ENCODE measurements at regions not wholly inside any gene's neighbourhood (a gene's known extent, or its start where the extent isn't known, plus 50 kb on each side); places are given as distances from the start of the nearest gene placed in this dataset.

- no TSS peak for BruUV-seq (replicated peaks)
- in situ Hi-C loops (cut with MboI): no loop called here
- no peak overlapping the region for H3K4me2 ChIP-seq (ENCODE audit: insufficient read depth, low read length)
- H3K9ac ChIP-seq (ENCODE audit: insufficient read depth in 1 of 2, low read depth in 2 of 2, low read length in 2 of 2): no peak overlapping the region
- ATAC-seq: no peak
- ChIA-PET POLR2A (no interaction called here), CTCF (ENCODE audit: low intra/inter-chr PET ratio) (no interaction called here)
- no peak overlapping the region for H3K27ac ChIP-seq (ENCODE audit: extremely low read depth, low read depth, low read length)
- intact Hi-C loops (cut with micrococcal nuclease): no loop called here
- H3K4me3 ChIP-seq: no peak overlapping the region
- H3K9me3 ChIP-seq (replicated peaks; ENCODE audit: control insufficient read depth, insufficient read depth, low read depth, low read length): no peaks in the 10 kb centered on the region
- H3K9me1 ChIP-seq (ENCODE audit: control insufficient read depth, insufficient read depth, low read length): no peaks in the 10 kb centered on the region
- no peaks in the 10 kb centered on the region for H4K20me1 ChIP-seq (replicated peaks; ENCODE audit: control insufficient read depth, insufficient read depth, low read length)
- FAIRE-seq: no peak
- no peaks in the 10 kb centered on the region for H3K36me3 ChIP-seq (ENCODE audit: control insufficient read depth, insufficient read depth, low read length)
- H2AFZ ChIP-seq (ENCODE audit: low read depth, low read length): no peak overlapping the region
- no peak for DNase-seq (ENCODE audit: extremely low read depth in 1 of 4, low spot score in 3 of 4)
- 0% methylated on average over 3 of the region's 3 CpGs for WGBS (ENCODE audit: insufficient coverage, low coverage, missing lambda C conversion rate)
- no peaks in the 10 kb centered on the region for H3K27me3 ChIP-seq (ENCODE audit: control insufficient read depth in 2 of 2, insufficient read depth in 2 of 2, low read length in 2 of 2)
- TF ChIP-seq ERF (CRISPR knock-in tag; IDR thresholded peaks at IDR 0.05) (no peak), ZNF79 (CRISPR knock-in tag; IDR thresholded peaks at IDR 0.05; ENCODE audit: low read depth) (no peak)
- H3K4me1 ChIP-seq (replicated peaks in 1 of 2; ENCODE audit: control insufficient read depth in 2 of 2, insufficient read depth in 2 of 2, low read length in 2 of 2): no peaks in the 10 kb centered on the region
- no peaks in the 10 kb centered on the region for H3K79me2 ChIP-seq (ENCODE audit: control insufficient read depth, insufficient read depth, low read length)
Measured at GRCh38 chr11:101765932-101766331, 148.9 kb upstream of the CEP126 start.

GRCh38 chr11:101759771-101760450, 154.9 kb upstream of the CEP126 start:
- BruUV-seq (replicated peaks): no TSS peak
- no peaks in the 10 kb centered on the region for H3K27me3 ChIP-seq (ENCODE audit: control insufficient read depth in 2 of 2, insufficient read depth in 2 of 2, low read length in 2 of 2)
- no peaks in the 10 kb centered on the region for H3K79me2 ChIP-seq (ENCODE audit: control insufficient read depth, insufficient read depth, low read length)
- ChIA-PET CTCF (ENCODE audit: low intra/inter-chr PET ratio) (no interaction called here), POLR2A (no interaction called here)
- H3K36me3 ChIP-seq (ENCODE audit: control insufficient read depth, insufficient read depth, low read length): no peaks in the 10 kb centered on the region
- no peak overlapping the region for H3K27ac ChIP-seq (ENCODE audit: extremely low read depth, low read depth, low read length)
- no peak overlapping the region for H3K4me2 ChIP-seq (ENCODE audit: insufficient read depth, low read length)
- H3K4me1 ChIP-seq (replicated peaks in 1 of 2; ENCODE audit: control insufficient read depth in 2 of 2, insufficient read depth in 2 of 2, low read length in 2 of 2): no peaks in the 10 kb centered on the region
- intact Hi-C loops (cut with micrococcal nuclease) (no loop called here), in situ Hi-C loops (cut with MboI) (no loop called here)
- H3K4me3 ChIP-seq: no peak overlapping the region
- no peaks in the 10 kb centered on the region for H3K9me1 ChIP-seq (ENCODE audit: control insufficient read depth, insufficient read depth, low read length)
- no peak overlapping the region for H2AFZ ChIP-seq (ENCODE audit: low read depth, low read length)
- H3K9me3 ChIP-seq (replicated peaks; ENCODE audit: control insufficient read depth, insufficient read depth, low read depth, low read length): no peaks in the 10 kb centered on the region
- DNase-seq (ENCODE audit: extremely low read depth in 1 of 4, low spot score in 3 of 4) (no peak), FAIRE-seq (no peak), ATAC-seq (no peak)
- no peak overlapping the region for H3K9ac ChIP-seq (ENCODE audit: insufficient read depth in 1 of 2, low read depth in 2 of 2, low read length in 2 of 2)
- WGBS (ENCODE audit: insufficient coverage, low coverage, missing lambda C conversion rate): 0% methylated on average over 3 of the region's 3 CpGs
- no peaks in the 10 kb centered on the region for H4K20me1 ChIP-seq (replicated peaks; ENCODE audit: control insufficient read depth, insufficient read depth, low read length)
- no peak for TF ChIP-seq MCM7 (IDR thresholded peaks at IDR 0.05)
- TF ChIP-seq WHSC1 (IDR thresholded peaks at IDR 0.05; ENCODE audit: low read length): no peak
- no peak for TF ChIP-seq MECOM (CRISPR knock-in tag; IDR thresholded peaks at IDR 0.05)
- TF ChIP-seq SAFB2 (IDR thresholded peaks at IDR 0.05; ENCODE audit: borderline replicate concordance, low read depth, low read length, severe bottlenecking): no peak
- no peak for TF ChIP-seq ZNF551 (CRISPR knock-in tag; IDR thresholded peaks at IDR 0.05)
- no peak for TF ChIP-seq SIN3A (IDR thresholded peaks at IDR 0.05; ENCODE audit: borderline replicate concordance in 2 of 2, control insufficient read depth in 1 of 2, low read depth in 2 of 2, low read length in 2 of 2)
- TF ChIP-seq PATZ1 (CRISPR knock-in tag; IDR thresholded peaks at IDR 0.05; ENCODE audit: borderline replicate concordance): no peak
- TF ChIP-seq ESRRB (CRISPR knock-in tag; IDR thresholded peaks at IDR 0.05; ENCODE audit: borderline replicate concordance): no peak
- TF ChIP-seq ETS2 (tag; IDR thresholded peaks at IDR 0.05; ENCODE audit: borderline replicate concordance, poor library complexity, severe bottlenecking): no peak
- TF ChIP-seq ZNF707 (CRISPR knock-in tag; conservative IDR thresholded peaks at IDR 0.05): no peak
- no peak for TF ChIP-seq SMAD2 (IDR thresholded peaks at IDR 0.05; ENCODE audit: low read depth, low read length)
- no peak for TF ChIP-seq NFIC (IDR thresholded peaks at IDR 0.05)

All from K562 (cell line).